ENCODE measurements at regions not wholly inside any gene's neighbourhood (a gene's known extent, or its start where the extent isn't known, plus 50 kb on each side); places are given as distances from the start of the nearest gene placed in this dataset.

GRCh38 chr6:90788781-90789180, 201.9 kb upstream of the MAP3K7 start:
- Mint-ChIP-seq H3K27me3 (ENCODE audit: low read depth) (peaks cover 9% of the 10 kb centered on the region), H3K27ac (peak overlapping the region in 1 of 3 experiments; percentile 26), H3K9me3 (no peaks in the 10 kb centered on the region), H3K4me3 (no peak overlapping the region), H3K36me3 (ENCODE audit: low read depth) (no peaks in the 10 kb centered on the region), H3K4me1 (peaks cover 35% of the 10 kb centered on the region)
- TF ChIP-seq CTCF (IDR thresholded peaks at IDR 0.05; ENCODE audit: unreplicated experiment in 3 of 3) = no peak

- Mint-ChIP-seq H3K4me1 (peaks cover 23% of the 10 kb centered on the region), H3K27me3 (ENCODE audit: low read depth) (peaks cover 13% of the 10 kb centered on the region), H3K27ac (no peak overlapping the region), H3K4me3 (no peak overlapping the region), H3K9me3 (no peaks in the 10 kb centered on the region), H3K36me3 (ENCODE audit: low read depth) (no peaks in the 10 kb centered on the region)
- no peak for TF ChIP-seq CTCF (IDR thresholded peaks at IDR 0.05; ENCODE audit: unreplicated experiment in 3 of 3)
These were observed 200.6 kb upstream of the MAP3K7 start for GRCh38 chr6:90787446-90787845.

GRCh38 chr6:90780778-90781177, 193.9 kb upstream of the MAP3K7 start:
- Mint-ChIP-seq H3K27ac (no peak overlapping the region), H3K27me3 (ENCODE audit: low read depth) (peaks cover 8% of the 10 kb centered on the region), H3K9me3 (peaks cover 3% of the 10 kb centered on the region), H3K4me3 (no peak overlapping the region), H3K4me1 (no peaks in the 10 kb centered on the region), H3K36me3 (ENCODE audit: low read depth) (no peaks in the 10 kb centered on the region)
- no peak for TF ChIP-seq CTCF (IDR thresholded peaks at IDR 0.05; ENCODE audit: unreplicated experiment in 3 of 3)

- TF ChIP-seq CTCF (IDR thresholded peaks at IDR 0.05; ENCODE audit: unreplicated experiment in 3 of 3) = no peak
- Mint-ChIP-seq H3K9me3 (peaks cover 3% of the 10 kb centered on the region), H3K4me3 (no peak overlapping the region), H3K36me3 (ENCODE audit: low read depth) (no peaks in the 10 kb centered on the region), H3K4me1 (no peaks in the 10 kb centered on the region), H3K27ac (no peak overlapping the region), H3K27me3 (ENCODE audit: low read depth) (peaks cover 11% of the 10 kb centered on the region)
These were observed 193.3 kb upstream of the MAP3K7 start for GRCh38 chr6:90780141-90780540.

- H3K9me3 Mint-ChIP-seq = peaks cover 3% of the 10 kb centered on the region
- no peak overlapping the region for H3K27ac Mint-ChIP-seq
- no peaks in the 10 kb centered on the region for H3K36me3 Mint-ChIP-seq (ENCODE audit: low read depth)
- no peak overlapping the region for H3K4me3 Mint-ChIP-seq
- no peaks in the 10 kb centered on the region for H3K4me1 Mint-ChIP-seq
- peaks cover 8% of the 10 kb centered on the region for H3K27me3 Mint-ChIP-seq (ENCODE audit: low read depth)
- TF ChIP-seq CTCF (IDR thresholded peaks at IDR 0.05; ENCODE audit: unreplicated experiment in 3 of 3) = no peak
These were observed 191.7 kb upstream of the MAP3K7 start for GRCh38 chr6:90778417-90779203.

GRCh38 chr6:90770778-90771177, 183.9 kb upstream of the MAP3K7 start:
- peaks cover 4% of the 10 kb centered on the region for H3K27me3 Mint-ChIP-seq (ENCODE audit: low read depth)

More at GRCh38 chr6:90770778-90771177, 183.9 kb upstream of the MAP3K7 start:
- H3K27ac Mint-ChIP-seq = no peak overlapping the region
- H3K36me3 Mint-ChIP-seq (ENCODE audit: low read depth) = no peaks in the 10 kb centered on the region
- TF ChIP-seq CTCF (IDR thresholded peaks at IDR 0.05; ENCODE audit: unreplicated experiment in 3 of 3) = no peak
- peaks cover 9% of the 10 kb centered on the region for H3K4me1 Mint-ChIP-seq
- no peak overlapping the region for H3K4me3 Mint-ChIP-seq
- no peaks in the 10 kb centered on the region for H3K9me3 Mint-ChIP-seq

All from nephron (organoid).